ENCODE measurements at regions not wholly inside any gene's neighbourhood (a gene's known extent, or its start where the extent isn't known, plus 50 kb on each side); places are given as distances from the start of the nearest gene placed in this dataset.

- Histone ChIP-seq H3K4me3 (replicated peaks in 1 of 3; ENCODE audit: insufficient read depth in 1 of 3, low read depth in 1 of 3, low read length in 3 of 3) (no peak overlapping the region), H3K79me2 (ENCODE audit: control insufficient read depth, insufficient read depth, low read length) (no peaks in the 10 kb centered on the region), H3K9me3 (replicated peaks; ENCODE audit: control insufficient read depth, insufficient read depth, low read length) (no peaks in the 10 kb centered on the region), H3K36me3 (ENCODE audit: control insufficient read depth in 2 of 2, extremely low read depth in 1 of 2, insufficient read depth in 2 of 2, low read length in 2 of 2) (no peaks in the 10 kb centered on the region), H3K4me1 (ENCODE audit: control insufficient read depth, extremely low read depth, insufficient read depth, low read length) (no peaks in the 10 kb centered on the region), H4K20me1 (replicated peaks; ENCODE audit: control insufficient read depth, extremely low read depth, insufficient read depth, low read length) (no peaks in the 10 kb centered on the region), H3K4me2 (ENCODE audit: insufficient read depth, low read length) (no peak overlapping the region), H2AFZ (ENCODE audit: low read depth, low read length) (no peak overlapping the region), H3K27ac (ENCODE audit: insufficient read depth, low read depth, low read length) (no peak overlapping the region), H3K9me1 (replicated peaks; ENCODE audit: control insufficient read depth, extremely low read depth, insufficient read depth, low read length) (no peaks in the 10 kb centered on the region), H3K27me3 (ENCODE audit: control insufficient read depth in 2 of 2, insufficient read depth in 2 of 2, low read length in 2 of 2) (peaks cover 24% of the 10 kb centered on the region in 2 experiments), H3K9ac (replicated peaks; ENCODE audit: extremely low read depth, insufficient read depth, low read length) (no peak overlapping the region)
- ChIA-PET CTCF (no interaction called here), POLR2A (no interaction called here)
- DNase-seq (ENCODE audit: low read depth, low spot score), result no peak
- FAIRE-seq, result no peak
- BruUV-seq (replicated peaks), result no TSS peak
- no peak for TF ChIP-seq GATA2 (IDR thresholded peaks at IDR 0.05; ENCODE audit: insufficient read depth, insufficient read length, low read depth, low read length)
- TF ChIP-seq POLR2AphosphoS5 (IDR thresholded peaks at IDR 0.05; ENCODE audit: insufficient read depth, low read depth, low read length), result no peak
- TF ChIP-seq POLR2A (IDR thresholded peaks at IDR 0.05; ENCODE audit: low read depth, low read length), result no peak
- TF ChIP-seq MAX (IDR thresholded peaks at IDR 0.05; ENCODE audit: insufficient read depth, insufficient read length), result no peak
- dilution Hi-C loops (cut with MboI; ENCODE audit: extremely low pct_ligation_motif_present, low sequenced_read_pairs) (no loop called here), intact Hi-C loops (cut with micrococcal nuclease) (no loop called here)
Observed at GRCh38 chr1:22203335-22203734, 60.4 kb upstream of the WNT4 start.

DNA sequence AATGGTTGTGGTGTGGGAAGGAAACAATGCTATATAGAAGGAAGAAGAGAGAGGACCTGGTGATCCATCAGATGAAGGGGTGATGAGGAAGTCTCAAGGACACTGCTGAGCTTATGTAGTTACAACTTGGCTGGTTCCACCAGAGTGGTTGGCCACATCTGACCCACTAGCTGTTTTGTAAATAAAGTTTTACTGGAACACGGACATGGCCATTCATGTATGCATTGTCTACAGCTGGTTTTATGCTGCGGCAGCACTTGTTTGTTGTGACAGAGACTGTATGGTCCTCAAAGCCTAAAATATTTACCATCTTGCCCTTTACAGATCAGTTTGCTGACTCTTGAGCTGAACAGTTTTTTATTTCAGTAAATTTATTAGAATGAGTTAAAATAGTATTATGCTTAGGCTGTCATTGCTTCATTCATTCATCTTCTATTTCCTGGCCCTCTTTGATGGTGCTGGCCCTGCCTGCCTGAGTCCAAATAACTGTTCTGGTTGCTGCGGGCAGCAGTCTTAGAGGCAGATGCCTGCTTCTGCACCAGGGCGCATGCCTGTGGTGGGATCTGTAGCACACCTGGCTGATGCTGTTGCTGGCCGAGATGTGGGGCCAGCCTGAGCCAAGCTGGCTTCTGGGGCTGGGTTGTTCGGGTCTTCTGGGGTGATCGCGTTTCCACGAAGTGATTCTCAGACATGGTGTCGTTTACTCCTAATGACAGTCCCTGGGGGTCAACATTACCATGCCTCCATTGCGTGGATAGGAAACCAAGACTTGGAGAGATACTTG is 61.4 kb upstream of the WNT4 start:
- Histone ChIP-seq H3K79me2 (ENCODE audit: control insufficient read depth, insufficient read depth, low read length) (no peaks in the 10 kb centered on the region), H3K4me3 (replicated peaks in 1 of 3; ENCODE audit: insufficient read depth in 1 of 3, low read depth in 1 of 3, low read length in 3 of 3) (no peak overlapping the region), H3K27me3 (ENCODE audit: control insufficient read depth in 2 of 2, insufficient read depth in 2 of 2, low read length in 2 of 2) (peaks cover 29 to 30% of the 10 kb centered on the region in 2 experiments), H3K27ac (ENCODE audit: insufficient read depth, low read depth, low read length) (no peak overlapping the region), H3K9me1 (replicated peaks; ENCODE audit: control insufficient read depth, extremely low read depth, insufficient read depth, low read length) (no peaks in the 10 kb centered on the region), H3K9ac (replicated peaks; ENCODE audit: extremely low read depth, insufficient read depth, low read length) (no peak overlapping the region), H3K36me3 (ENCODE audit: control insufficient read depth in 2 of 2, extremely low read depth in 1 of 2, insufficient read depth in 2 of 2, low read length in 2 of 2) (no peaks in the 10 kb centered on the region), H3K4me2 (ENCODE audit: insufficient read depth, low read length) (no peak overlapping the region), H3K9me3 (replicated peaks; ENCODE audit: control insufficient read depth, insufficient read depth, low read length) (no peaks in the 10 kb centered on the region), H3K4me1 (ENCODE audit: control insufficient read depth, extremely low read depth, insufficient read depth, low read length) (no peaks in the 10 kb centered on the region), H4K20me1 (replicated peaks; ENCODE audit: control insufficient read depth, extremely low read depth, insufficient read depth, low read length) (no peaks in the 10 kb centered on the region), H2AFZ (ENCODE audit: low read depth, low read length) (no peak overlapping the region)
- DNase-seq (ENCODE audit: low read depth, low spot score) (no peak), FAIRE-seq (no peak)
- CTCF ChIA-PET, result interaction anchor here (1.6 kb wide), 2 partner anchors 71 to 212 kb away, joined by 3 to 4 read pairs; no protein-coding TSS in a partner anchor
- no TSS peak for BruUV-seq (replicated peaks)
- POLR2A ChIA-PET, result no interaction called here
- dilution Hi-C loops (cut with MboI; ENCODE audit: extremely low pct_ligation_motif_present, low sequenced_read_pairs) (no loop called here), intact Hi-C loops (cut with micrococcal nuclease) (no loop called here)
- TF ChIP-seq FOS (IDR thresholded peaks at IDR 0.05; ENCODE audit: borderline replicate concordance, insufficient read depth, low read length) (no peak), MAX (IDR thresholded peaks at IDR 0.05; ENCODE audit: insufficient read depth, insufficient read length) (no peak), POLR2AphosphoS5 (IDR thresholded peaks at IDR 0.05; ENCODE audit: insufficient read depth, low read depth, low read length) (no peak)
- TF ChIP-seq, protein P1, sequence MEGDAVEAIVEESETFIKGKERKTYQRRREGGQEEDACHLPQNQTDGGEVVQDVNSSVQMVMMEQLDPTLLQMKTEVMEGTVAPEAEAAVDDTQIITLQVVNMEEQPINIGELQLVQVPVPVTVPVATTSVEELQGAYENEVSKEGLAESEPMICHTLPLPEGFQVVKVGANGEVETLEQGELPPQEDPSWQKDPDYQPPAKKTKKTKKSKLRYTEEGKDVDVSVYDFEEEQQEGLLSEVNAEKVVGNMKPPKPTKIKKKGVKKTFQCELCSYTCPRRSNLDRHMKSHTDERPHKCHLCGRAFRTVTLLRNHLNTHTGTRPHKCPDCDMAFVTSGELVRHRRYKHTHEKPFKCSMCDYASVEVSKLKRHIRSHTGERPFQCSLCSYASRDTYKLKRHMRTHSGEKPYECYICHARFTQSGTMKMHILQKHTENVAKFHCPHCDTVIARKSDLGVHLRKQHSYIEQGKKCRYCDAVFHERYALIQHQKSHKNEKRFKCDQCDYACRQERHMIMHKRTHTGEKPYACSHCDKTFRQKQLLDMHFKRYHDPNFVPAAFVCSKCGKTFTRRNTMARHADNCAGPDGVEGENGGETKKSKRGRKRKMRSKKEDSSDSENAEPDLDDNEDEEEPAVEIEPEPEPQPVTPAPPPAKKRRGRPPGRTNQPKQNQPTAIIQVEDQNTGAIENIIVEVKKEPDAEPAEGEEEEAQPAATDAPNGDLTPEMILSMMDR (IDR thresholded peaks at IDR 0.05; ENCODE audit: extremely low read depth in 1 of 2, insufficient read depth in 1 of 2, low read depth in 1 of 2, low read length in 2 of 2), result no peak

Measured in endothelial cell of umbilical vein (primary cell).